ENCODE measurements at regions not wholly inside any gene's neighbourhood (a gene's known extent, or its start where the extent isn't known, plus 50 kb on each side); places are given as distances from the start of the nearest gene placed in this dataset.

GRCh38 chr16:85971902-85972638 is 73.1 kb downstream of the IRF8 start:
- DNase-seq: no peak

- DNase-seq: no peak
Observed at GRCh38 chr16:85974428-85975375, 75.7 kb downstream of the IRF8 start.

- no peak for DNase-seq
Observed at GRCh38 chr16:85975451-85975981, 76.6 kb downstream of the IRF8 start.

GRCh38 chr16:85978291-85978775 is 79.4 kb downstream of the IRF8 start:
- DNase-seq: no peak

GRCh38 chr16:85978976-85979375 is 80.0 kb downstream of the IRF8 start:
- no peak for DNase-seq

GRCh38 chr16:85979605-85980004 is 80.6 kb downstream of the IRF8 start:
- no peak for DNase-seq

GRCh38 chr16:85980686-85981085 is 81.7 kb downstream of the IRF8 start:
- no peak for DNase-seq

- DNase-seq: no peak
Observed at GRCh38 chr16:85981826-85982562, 83.0 kb downstream of the IRF8 start.

- no peak for DNase-seq
Observed at GRCh38 chr16:85982563-85982939, 83.6 kb downstream of the IRF8 start.

- no peak for DNase-seq
Observed at GRCh38 chr16:85983064-85983463, 84.1 kb downstream of the IRF8 start.

GRCh38 chr16:85983606-85984230 is 84.8 kb downstream of the IRF8 start:
- no peak for DNase-seq

GRCh38 chr16:85984231-85984880 is 85.4 kb downstream of the IRF8 start:
- DNase-seq: no peak

- DNase-seq: no peak
Observed at GRCh38 chr16:85984947-85985451, 86.0 kb downstream of the IRF8 start.

GRCh38 chr16:85986931-85987749 is 88.2 kb downstream of the IRF8 start:
- DNase-seq: no peak

- no peak for DNase-seq
Observed at GRCh38 chr16:85987750-85988078, 88.8 kb downstream of the IRF8 start.

- no peak for DNase-seq
Observed at GRCh38 chr16:85988306-85988705, 89.3 kb downstream of the IRF8 start.

- DNase-seq: no peak
Observed at GRCh38 chr16:85988723-85989313, 89.9 kb downstream of the IRF8 start.

GRCh38 chr16:85989376-85989775 is 90.4 kb downstream of the IRF8 start:
- no peak for DNase-seq

- DNase-seq: no peak
Observed at GRCh38 chr16:85989863-85990643, 91.1 kb downstream of the IRF8 start.

GRCh38 chr16:85990861-85991301 is 91.9 kb downstream of the IRF8 start:
- no peak for DNase-seq

Measured in NCI-H1694 treated with DMSO at 0.1 percent for 48 hours (cell line).